ENCODE measurements at regions not wholly inside any gene's neighbourhood (a gene's known extent, or its start where the extent isn't known, plus 50 kb on each side); places are given as distances from the start of the nearest gene placed in this dataset.

- no peak for TF ChIP-seq CTCF (conservative IDR thresholded peaks at IDR 0.05; ENCODE audit: low read depth, low read length)
- no peak overlapping the region for H3K4me3 ChIP-seq (ENCODE audit: low read depth, low read length)
- DNase-seq (ENCODE audit: low read depth) = no peak
Observed at GRCh38 chr4:131046821-131047220, 1950.9 kb downstream of the C4orf33 start.

- no peak for TF ChIP-seq CTCF (conservative IDR thresholded peaks at IDR 0.05; ENCODE audit: low read depth, low read length)
- peak; percentile 2 for DNase-seq (ENCODE audit: low read depth)
- H3K4me3 ChIP-seq (ENCODE audit: low read depth, low read length) = no peak overlapping the region
Observed at GRCh38 chr4:131052646-131053045, 1956.7 kb downstream of the C4orf33 start.

- no peak for DNase-seq (ENCODE audit: low read depth)
- TF ChIP-seq CTCF (conservative IDR thresholded peaks at IDR 0.05; ENCODE audit: low read depth, low read length) = no peak
- no peak overlapping the region for H3K4me3 ChIP-seq (ENCODE audit: low read depth, low read length)
Observed at GRCh38 chr4:131054489-131055019, 1958.6 kb downstream of the C4orf33 start.

- TF ChIP-seq CTCF (conservative IDR thresholded peaks at IDR 0.05; ENCODE audit: low read depth, low read length) = no peak
- no peak overlapping the region for H3K4me3 ChIP-seq (ENCODE audit: low read depth, low read length)
- DNase-seq (ENCODE audit: low read depth) = no peak
Observed at GRCh38 chr4:131061734-131062133, 1965.8 kb downstream of the C4orf33 start.

- DNase-seq (ENCODE audit: low read depth) = no peak
- no peak overlapping the region for H3K4me3 ChIP-seq (ENCODE audit: low read depth, low read length)
- TF ChIP-seq CTCF (conservative IDR thresholded peaks at IDR 0.05; ENCODE audit: low read depth, low read length) = no peak
Observed at GRCh38 chr4:131063878-131064277, 1967.9 kb downstream of the C4orf33 start.

- no peak for TF ChIP-seq CTCF (conservative IDR thresholded peaks at IDR 0.05; ENCODE audit: low read depth, low read length)
- no peak for DNase-seq (ENCODE audit: low read depth)
Observed at GRCh38 chr4:131081069-131081468, 1985.1 kb downstream of the C4orf33 start.

GRCh38 chr4:131084997-131085396 lies 1989.0 kb downstream of the C4orf33 start:
- TF ChIP-seq CTCF (conservative IDR thresholded peaks at IDR 0.05; ENCODE audit: low read depth, low read length) = no peak
- DNase-seq (ENCODE audit: low read depth) = no peak
- no peak overlapping the region for H3K4me3 ChIP-seq (ENCODE audit: low read depth, low read length)

More at GRCh38 chr4:131081069-131081468, 1985.1 kb downstream of the C4orf33 start:
- H3K4me3 ChIP-seq (ENCODE audit: low read depth, low read length) = no peak overlapping the region

Measured in choroid plexus epithelial cell (primary cell).